HepG2 (cell line): ENCODE measurements at regions not wholly inside any gene's neighbourhood (a gene's known extent, or its start where the extent isn't known, plus 50 kb on each side); places are given as distances from the start of the nearest gene placed in this dataset.

Source experiments
- ATAC-seq: fragments of 200-7000 bp; cut with Tn5 transposase; 3 replicates; pipeline ENCODE4 v1.9.1; 2020; ENCODE audit warnings: mild to moderate bottlenecking, moderate library complexity
- BruUV-seq: library from RNA; stranded (reverse); fragments of 400-500 nt; replicated peaks from 2 replicates; lab custom pipeline; 2021; lab: Mats Ljungman, UMichigan
- CTCF ChIA-PET: fragments of 300-600 bp; formaldehyde crosslinking; extraction: SDS; loops from one replicate; lab custom pipeline; 2021; ENCODE audit warnings: low total read pairs, inconsistent platforms, low intra/inter-chr PET ratio; lab: Yijun Ruan, JAX
- POLR2A ChIA-PET: fragments of 350-600 bp; sonication (Branson Sonifier 250); formaldehyde crosslinking; loops from one replicate; lab custom pipeline; 2020; ENCODE audit warnings: antibody characterized with exemption, inconsistent platforms; lab: Yijun Ruan, JAX
- DNase-seq: peaks from one replicate; pipeline ENCODE4 v3.0.0-alpha.2; 2015; ENCODE audit warnings: low spot score
- FAIRE-seq: peaks from 3 replicates; lab custom pipeline; 2011; peaks lifted over from hg19 to GRCh38; lab: Jason Lieb, UNC
- H2AFZ ChIP-seq: one replicate; pipeline ENCODE4 v1.6.1; 2011; ENCODE audit warnings: low read length, inconsistent platforms
- H3K27ac ChIP-seq: fragments of 300-600 bp; 3 replicates; pipeline ENCODE4 v1.8.0; 2011; ENCODE audit warnings: mixed run types, mild to moderate bottlenecking, mixed read lengths, low read length, inconsistent platforms; ENCODE audit not compliant: insufficient read depth; ENCODE audit errors: extremely low read length
- H3K27me3 ChIP-seq, 2 experiments: fragments of 200-600 bp in 1 of 2; 2 replicates in 1 of 2; 3 replicates in 1 of 2; pipeline versions ENCODE4 v1.6.0 to v1.8.0; 2011; ENCODE audit warnings: low read length in 2 of 2, mild to moderate bottlenecking in 2 of 2, moderate library complexity in 2 of 2, inconsistent platforms in 1 of 2; ENCODE audit not compliant: insufficient read depth in 2 of 2, control insufficient read depth in 1 of 2
- H3K36me3 ChIP-seq, 2 experiments: fragments of 200-600 bp in 1 of 2; replicated peaks in 1 of 2; 2 replicates in 1 of 2; 3 replicates in 1 of 2; pipeline versions ENCODE4 v1.5.1 to v1.8.0; 2011; ENCODE audit warnings: low read length in 2 of 2, inconsistent platforms in 1 of 2; ENCODE audit not compliant: insufficient read depth in 2 of 2, control insufficient read depth in 1 of 2
- H3K4me1 ChIP-seq: 2 replicates; pipeline ENCODE4 v1.5.1; 2012; ENCODE audit warnings: low read length, inconsistent platforms; ENCODE audit not compliant: insufficient read depth
- H3K4me2 ChIP-seq: 2 replicates; pipeline ENCODE4 v1.6.0; 2011; ENCODE audit warnings: low read depth, low read length, inconsistent platforms
- H3K4me3 ChIP-seq, 3 experiments: fragments of 200-600 bp in 1 of 3; sonication (generic), shearing (Covaris generic) in 1 of 3; replicated peaks in 1 of 3; 2 replicates each; pipeline ENCODE4 v1.5.1; 2011 to 2016; ENCODE audit warnings: low read length in 3 of 3, inconsistent platforms in 2 of 3, low read depth in 2 of 3, mild to moderate bottlenecking in 2 of 3, control low read depth in 1 of 3, mixed read lengths in 1 of 3; ENCODE audit not compliant: insufficient read depth in 1 of 3
- H3K79me2 ChIP-seq: one replicate; pipeline ENCODE4 v1.6.1; 2011; ENCODE audit warnings: low read length, inconsistent platforms; ENCODE audit not compliant: insufficient read depth
- H3K9ac ChIP-seq: 2 replicates; pipeline ENCODE4 v1.6.0; 2011; ENCODE audit warnings: mild to moderate bottlenecking, low read depth, low read length, inconsistent platforms; ENCODE audit not compliant: insufficient read depth
- H3K9me3 ChIP-seq: 2 replicates; pipeline ENCODE4 v1.5.1; 2012; ENCODE audit warnings: mild to moderate bottlenecking, low read length
- H4K20me1 ChIP-seq: 2 replicates; pipeline ENCODE4 v1.6.0; 2011; ENCODE audit warnings: inconsistent platforms, mild to moderate bottlenecking, low read length, moderate library complexity; ENCODE audit not compliant: insufficient read depth
- TARDBP ChIP-seq: sonication (generic); formaldehyde crosslinking; IDR thresholded peaks from 2 replicates; pipeline ENCODE4 v1.8.0; 2022; ENCODE audit warnings: mild to moderate bottlenecking, missing genetic modification reagents
- TOPORS ChIP-seq: sonication (generic); formaldehyde crosslinking; IDR thresholded peaks from 2 replicates; pipeline ENCODE4 v1.8.0; 2023; ENCODE audit warnings: mild to moderate bottlenecking, missing genetic modification reagents
- ZBED4 ChIP-seq: sonication (generic); formaldehyde crosslinking; IDR thresholded peaks from 2 replicates; pipeline ENCODE4 v1.4.0; 2020; ENCODE audit warnings: missing genetic modification reagents, borderline replicate concordance
- WGBS: methylation state at CpG from one replicate; pipeline ENCODE4 v1.1.6; 2017; ENCODE audit warnings: low lambda C conversion rate; 5-methylcytosine and 5-hydroxymethylcytosine counted together
- in situ Hi-C: cut with HindIII; loops from 2 replicates; pipeline ENCODE4 v1.10.0; 2017; ENCODE audit warnings: low pct_unique_long_range_greater_than_20kb; ENCODE audit not compliant: extremely low pct_ligation_motif_present
- intact Hi-C: fragments of 100-400 bp; cut with micrococcal nuclease; formaldehyde crosslinking; loops from one replicate; pipeline ENCODE4 v1.10.0; 2022; ENCODE audit not compliant: unreplicated experiment

DNA sequence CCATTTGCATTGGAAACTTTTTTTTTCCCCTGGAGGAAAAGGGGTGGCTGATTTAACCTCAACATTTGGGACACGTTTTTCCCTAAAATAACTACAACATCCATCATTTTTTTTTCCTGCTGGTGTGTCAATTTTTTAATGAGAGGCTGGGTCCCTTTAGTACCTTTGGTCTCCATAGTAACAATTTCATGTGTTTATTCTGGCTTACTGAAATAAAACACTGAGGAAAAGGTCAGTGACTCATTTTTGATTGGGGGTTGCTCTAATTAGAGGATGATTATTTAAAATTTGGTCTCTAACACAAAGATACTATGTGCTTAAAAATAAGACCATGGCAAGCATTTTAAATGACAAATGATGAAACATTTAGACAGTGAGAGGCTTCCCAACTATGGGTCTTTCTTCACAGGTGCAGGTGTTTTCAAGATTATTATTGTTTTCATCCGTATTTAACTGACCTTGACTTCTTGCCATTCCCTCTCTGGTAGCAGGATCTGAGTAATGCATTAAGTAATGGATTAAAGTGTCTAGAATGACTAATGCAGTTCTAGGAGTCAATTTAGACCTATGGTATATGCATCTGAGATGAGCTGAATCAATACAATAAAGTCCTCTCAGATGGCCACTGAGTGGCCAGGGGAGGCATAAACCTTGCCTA lies 406.4 kb downstream of the KCNRG start:
- Histone ChIP-seq H3K36me3 (peaks cover 2 to 14% of the 10 kb centered on the region in 2 experiments; a peak in 4 of 5 replicates), H3K9me3 (no peaks in the 10 kb centered on the region), H3K27ac (no peak overlapping the region), H3K9ac (no peak overlapping the region), H3K4me1 (peaks cover 10% of the 10 kb centered on the region; the same call in 1 of the 2 replicates), H4K20me1 (no peaks in the 10 kb centered on the region), H3K4me3 (no peak overlapping the region), H3K4me2 (no peak overlapping the region), H3K27me3 (no peaks in the 10 kb centered on the region), H3K79me2 (no peaks in the 10 kb centered on the region), H2AFZ (no peak overlapping the region)
- ATAC-seq, result no peak
- intact Hi-C loops (no loop called here), in situ Hi-C loops (no loop called here)
- no TSS peak for BruUV-seq
- ChIA-PET POLR2A (interaction anchor here (1.0 kb wide), 1 partner anchor 100 kb away, joined by 3 read pairs; no protein-coding TSS in a partner anchor), CTCF (no interaction called here)
- no peak for DNase-seq
- TF ChIP-seq ZBED4 (CRISPR knock-in tag) (no peak), TARDBP (CRISPR knock-in tag) (no peak), TOPORS (no peak)
- WGBS, result 91% methylated on average over 2 of the region's 2 CpGs
- FAIRE-seq, result no peak
